ENCODE measurements at regions not wholly inside any gene's neighbourhood (a gene's known extent, or its start where the extent isn't known, plus 50 kb on each side); places are given as distances from the start of the nearest gene placed in this dataset.

- Histone ChIP-seq H3K4me2 (ENCODE audit: insufficient read depth, low read length, poor library complexity, severe bottlenecking) (no peak overlapping the region), H3K9ac (ENCODE audit: low read depth, low read length, poor library complexity) (no peak overlapping the region), H2BK15ac (ENCODE audit: low read length) (no peak overlapping the region), H3K79me1 (ENCODE audit: low read depth, low read length) (no peaks in the 10 kb centered on the region), H3K27ac (replicated peaks; ENCODE audit: low read length) (no peak overlapping the region), H3K36me3 (replicated peaks in 1 of 2; ENCODE audit: control insufficient read depth in 2 of 2, insufficient read depth in 2 of 2, low read length in 2 of 2) (no peaks in the 10 kb centered on the region), H2AK5ac (ENCODE audit: low read depth, low read length) (no peak overlapping the region), H4K8ac (ENCODE audit: low read depth, low read length) (no peak overlapping the region), H4K91ac (ENCODE audit: low read depth, low read length, poor library complexity) (no peak overlapping the region), H3K4me3 (ENCODE audit: low read length in 2 of 2) (no peak overlapping the region), H3K4me1 (ENCODE audit: control insufficient read depth in 2 of 2, insufficient read depth in 1 of 2, low read depth in 1 of 2, low read length in 2 of 2) (peaks cover 3 to 9% of the 10 kb centered on the region in 2 donors), H2AFZ (ENCODE audit: low read length) (no peak overlapping the region), H3K18ac (ENCODE audit: low read length) (no peak overlapping the region), H2BK12ac (ENCODE audit: low read length) (no peak overlapping the region), H2BK5ac (ENCODE audit: low read length) (no peak overlapping the region), H2BK120ac (ENCODE audit: low read depth, low read length) (no peak overlapping the region), H3K27me3 (ENCODE audit: control insufficient read depth in 3 of 3, insufficient read depth in 3 of 3, low read depth in 1 of 3, low read length in 3 of 3) (no peaks in the 10 kb centered on the region), H3K14ac (ENCODE audit: low read length) (no peak overlapping the region), H3K9me3 (replicated peaks in 1 of 2; ENCODE audit: control insufficient read depth in 2 of 2, insufficient read depth in 1 of 2, low read depth in 1 of 2, low read length in 2 of 2) (no peaks in the 10 kb centered on the region), H3K23ac (ENCODE audit: low read depth, low read length, poor library complexity) (no peak overlapping the region), H3K4ac (ENCODE audit: low read length) (no peak overlapping the region)
- DNase-seq (ENCODE audit: low spot score) = no peak
- no CpG with 5 or more reads among the region's 8 CpGs for WGBS, 2 donors (ENCODE audit: extremely low coverage in 2 of 2, insufficient read length in 2 of 2, insufficient replicate concordance in 1 of 2)
Measured at GRCh38 chr4:180538384-180539057, 1704.7 kb upstream of the TENM3 start.

- H3K4me2 ChIP-seq (ENCODE audit: insufficient read depth, low read length, poor library complexity, severe bottlenecking) = no peak overlapping the region
- no CpG with 5 or more reads among the region's 4 CpGs for WGBS, 2 donors (ENCODE audit: extremely low coverage in 2 of 2, insufficient read length in 2 of 2, insufficient replicate concordance in 1 of 2)
- no peak overlapping the region for H2BK5ac ChIP-seq (ENCODE audit: low read length)
- H2BK12ac ChIP-seq (ENCODE audit: low read length) = no peak overlapping the region
- H3K4me3 ChIP-seq (ENCODE audit: low read length in 2 of 2) = no peak overlapping the region
- H2AK5ac ChIP-seq (ENCODE audit: low read depth, low read length) = no peak overlapping the region
- no peaks in the 10 kb centered on the region for H3K36me3 ChIP-seq (replicated peaks in 1 of 2; ENCODE audit: control insufficient read depth in 2 of 2, insufficient read depth in 2 of 2, low read length in 2 of 2)
- no peak overlapping the region for H3K4ac ChIP-seq (ENCODE audit: low read length)
- H3K23ac ChIP-seq (ENCODE audit: low read depth, low read length, poor library complexity) = no peak overlapping the region
- no peaks in the 10 kb centered on the region for H3K79me1 ChIP-seq (ENCODE audit: low read depth, low read length)
- H2AFZ ChIP-seq (ENCODE audit: low read length) = no peak overlapping the region
- H2BK120ac ChIP-seq (ENCODE audit: low read depth, low read length) = no peak overlapping the region
- DNase-seq (ENCODE audit: low spot score) = no peak
- H3K9ac ChIP-seq (ENCODE audit: low read depth, low read length, poor library complexity) = no peak overlapping the region
- H3K4me1 ChIP-seq (ENCODE audit: control insufficient read depth in 2 of 2, insufficient read depth in 1 of 2, low read depth in 1 of 2, low read length in 2 of 2) = peaks cover 3 to 9% of the 10 kb centered on the region in 2 donors
- H3K9me3 ChIP-seq (replicated peaks in 1 of 2; ENCODE audit: control insufficient read depth in 2 of 2, insufficient read depth in 1 of 2, low read depth in 1 of 2, low read length in 2 of 2) = no peaks in the 10 kb centered on the region
- H3K27ac ChIP-seq (replicated peaks; ENCODE audit: low read length) = no peak overlapping the region
- H4K91ac ChIP-seq (ENCODE audit: low read depth, low read length, poor library complexity) = no peak overlapping the region
- no peak overlapping the region for H4K8ac ChIP-seq (ENCODE audit: low read depth, low read length)
- no peak overlapping the region for H2BK15ac ChIP-seq (ENCODE audit: low read length)
- H3K18ac ChIP-seq (ENCODE audit: low read length) = no peak overlapping the region
- no peak overlapping the region for H3K14ac ChIP-seq (ENCODE audit: low read length)
- H3K27me3 ChIP-seq (ENCODE audit: control insufficient read depth in 3 of 3, insufficient read depth in 3 of 3, low read depth in 1 of 3, low read length in 3 of 3) = no peaks in the 10 kb centered on the region
Measured at GRCh38 chr4:180539284-180539683, 1703.9 kb upstream of the TENM3 start.

GRCh38 chr4:180541678-180542077, 1701.5 kb upstream of the TENM3 start:
- no peaks in the 10 kb centered on the region for H3K9me3 ChIP-seq (replicated peaks in 1 of 2; ENCODE audit: control insufficient read depth in 2 of 2, insufficient read depth in 1 of 2, low read depth in 1 of 2, low read length in 2 of 2)

GRCh38 chr4:180542445-180543100, 1700.6 kb upstream of the TENM3 start:
- no peak overlapping the region for H3K23ac ChIP-seq (ENCODE audit: low read depth, low read length, poor library complexity)
- DNase-seq (ENCODE audit: low spot score) = no peak
- WGBS, 2 donors (ENCODE audit: extremely low coverage in 2 of 2, insufficient read length in 2 of 2, insufficient replicate concordance in 1 of 2) = no CpG with 5 or more reads among the region's 5 CpGs

More at GRCh38 chr4:180541678-180542077, 1701.5 kb upstream of the TENM3 start:
- Histone ChIP-seq H2BK120ac (ENCODE audit: low read depth, low read length) (no peak overlapping the region), H3K4me3 (ENCODE audit: low read length in 2 of 2) (no peak overlapping the region), H3K4me2 (ENCODE audit: insufficient read depth, low read length, poor library complexity, severe bottlenecking) (no peak overlapping the region), H3K4ac (ENCODE audit: low read length) (no peak overlapping the region), H3K18ac (ENCODE audit: low read length) (no peak overlapping the region), H2BK12ac (ENCODE audit: low read length) (no peak overlapping the region), H3K27me3 (ENCODE audit: control insufficient read depth in 3 of 3, insufficient read depth in 3 of 3, low read depth in 1 of 3, low read length in 3 of 3) (no peaks in the 10 kb centered on the region), H2BK5ac (ENCODE audit: low read length) (no peak overlapping the region), H4K91ac (ENCODE audit: low read depth, low read length, poor library complexity) (no peak overlapping the region), H2BK15ac (ENCODE audit: low read length) (no peak overlapping the region), H2AK5ac (ENCODE audit: low read depth, low read length) (no peak overlapping the region), H3K4me1 (ENCODE audit: control insufficient read depth in 2 of 2, insufficient read depth in 1 of 2, low read depth in 1 of 2, low read length in 2 of 2) (peaks cover 3 to 9% of the 10 kb centered on the region in 2 donors), H3K23ac (ENCODE audit: low read depth, low read length, poor library complexity) (no peak overlapping the region), H2AFZ (ENCODE audit: low read length) (peak overlapping the region; percentile 55), H4K8ac (ENCODE audit: low read depth, low read length) (no peak overlapping the region), H3K36me3 (replicated peaks in 1 of 2; ENCODE audit: control insufficient read depth in 2 of 2, insufficient read depth in 2 of 2, low read length in 2 of 2) (no peaks in the 10 kb centered on the region), H3K79me1 (ENCODE audit: low read depth, low read length) (no peaks in the 10 kb centered on the region), H3K9ac (ENCODE audit: low read depth, low read length, poor library complexity) (no peak overlapping the region), H3K27ac (replicated peaks; ENCODE audit: low read length) (peak overlapping the region; percentile 44), H3K14ac (ENCODE audit: low read length) (no peak overlapping the region)
- DNase-seq (ENCODE audit: low spot score) = no peak

More at GRCh38 chr4:180542445-180543100, 1700.6 kb upstream of the TENM3 start:
- Histone ChIP-seq H2AK5ac (ENCODE audit: low read depth, low read length) (no peak overlapping the region), H3K4me2 (ENCODE audit: insufficient read depth, low read length, poor library complexity, severe bottlenecking) (no peak overlapping the region), H3K4me1 (ENCODE audit: control insufficient read depth in 2 of 2, insufficient read depth in 1 of 2, low read depth in 1 of 2, low read length in 2 of 2) (peaks cover 3 to 9% of the 10 kb centered on the region in 2 donors), H3K9ac (ENCODE audit: low read depth, low read length, poor library complexity) (no peak overlapping the region), H2BK120ac (ENCODE audit: low read depth, low read length) (no peak overlapping the region), H4K8ac (ENCODE audit: low read depth, low read length) (no peak overlapping the region), H2BK15ac (ENCODE audit: low read length) (no peak overlapping the region), H4K91ac (ENCODE audit: low read depth, low read length, poor library complexity) (no peak overlapping the region), H3K27me3 (ENCODE audit: control insufficient read depth in 3 of 3, insufficient read depth in 3 of 3, low read depth in 1 of 3, low read length in 3 of 3) (no peaks in the 10 kb centered on the region), H3K18ac (ENCODE audit: low read length) (no peak overlapping the region), H2AFZ (ENCODE audit: low read length) (no peak overlapping the region), H2BK5ac (ENCODE audit: low read length) (no peak overlapping the region), H3K14ac (ENCODE audit: low read length) (no peak overlapping the region), H3K79me1 (ENCODE audit: low read depth, low read length) (no peaks in the 10 kb centered on the region), H3K4ac (ENCODE audit: low read length) (no peak overlapping the region), H3K9me3 (replicated peaks in 1 of 2; ENCODE audit: control insufficient read depth in 2 of 2, insufficient read depth in 1 of 2, low read depth in 1 of 2, low read length in 2 of 2) (no peaks in the 10 kb centered on the region), H3K4me3 (ENCODE audit: low read length in 2 of 2) (no peak overlapping the region), H3K27ac (replicated peaks; ENCODE audit: low read length) (no peak overlapping the region), H2BK12ac (ENCODE audit: low read length) (no peak overlapping the region), H3K36me3 (replicated peaks in 1 of 2; ENCODE audit: control insufficient read depth in 2 of 2, insufficient read depth in 2 of 2, low read length in 2 of 2) (no peaks in the 10 kb centered on the region)

All from neuronal stem cell (in vitro differentiated cells).